ENCODE measurements at regions not wholly inside any gene's neighbourhood (a gene's known extent, or its start where the extent isn't known, plus 50 kb on each side); places are given as distances from the start of the nearest gene placed in this dataset.
"Not testable (repeated sequence)": the region's sequence is repeated elsewhere in the genome, so short reads cannot be mapped to it uniquely, and the experiment has no call there.

DNA sequence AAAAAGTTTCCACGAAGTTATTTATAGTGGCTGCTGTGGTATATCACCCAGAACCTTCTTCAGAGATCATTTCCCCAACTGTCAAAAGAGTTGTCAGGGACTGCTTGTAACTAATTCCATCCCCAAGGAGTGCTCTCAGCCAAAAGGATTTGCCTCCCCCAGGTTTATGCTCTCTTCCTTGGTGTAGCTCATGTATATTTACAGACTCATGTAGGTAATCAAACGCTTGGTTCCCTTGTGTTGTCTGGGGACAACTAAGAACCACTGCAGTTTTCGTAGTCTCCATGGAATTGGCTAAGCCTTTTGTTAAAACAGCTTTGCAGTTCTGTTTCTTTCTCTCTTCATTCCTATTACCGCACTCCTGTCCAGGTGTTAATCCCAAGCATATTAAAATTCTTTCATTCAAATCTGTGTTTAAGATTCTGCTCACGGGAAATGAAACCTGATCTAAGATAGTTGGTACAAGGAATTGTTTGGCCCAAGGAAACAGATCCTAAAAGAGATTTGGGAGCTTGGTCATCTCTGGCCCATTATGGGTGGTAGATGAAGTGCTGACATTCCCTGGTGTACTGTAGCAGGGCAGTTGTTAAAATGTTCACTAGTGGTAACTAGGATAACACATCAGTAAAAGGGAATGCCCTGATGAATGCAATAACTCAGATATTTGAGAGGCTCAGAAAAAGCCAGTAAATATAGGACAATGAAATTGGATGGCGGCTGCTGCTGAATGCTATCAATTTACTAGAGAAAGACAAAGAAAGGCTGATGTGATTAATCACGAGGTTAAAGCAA, 361.3 kb upstream of the GBE1 start:
- Histone ChIP-seq H3K9me3 (no peaks in the 10 kb centered on the region), H4K20me1 (no peaks in the 10 kb centered on the region), H3K4me2 (no peak overlapping the region; the same call in 1 of the 2 replicates), H3K9ac (no peak overlapping the region), H3K36me3 (no peaks in the 10 kb centered on the region), H3K4me1 (no peaks in the 10 kb centered on the region), H3K27ac (no peak overlapping the region), H3K4me3 (no peak overlapping the region), H3K27me3 (no peaks in the 10 kb centered on the region)
- TF ChIP-seq Cebpa-rat (IDR thresholded peaks at IDR 0.05): no peak

GRCh38 chr3:82114589-82114988, 353.1 kb upstream of the GBE1 start:
- TF ChIP-seq Cebpa-rat (IDR thresholded peaks at IDR 0.05): no peak

GRCh38 chr3:82110721-82111120, 349.3 kb upstream of the GBE1 start:
- H3K4me3 ChIP-seq, H3K4me2 ChIP-seq, H3K27me3 ChIP-seq, H3K27ac ChIP-seq, H4K20me1 ChIP-seq, H3K36me3 ChIP-seq, H3K4me1 ChIP-seq, H3K9ac ChIP-seq: not testable (repeated sequence)
- H3K9me3 ChIP-seq: peaks cover 21% of the 10 kb centered on the region

More at GRCh38 chr3:82114589-82114988, 353.1 kb upstream of the GBE1 start:
- no peak overlapping the region for H3K4me2 ChIP-seq
- no peaks in the 10 kb centered on the region for H3K4me1 ChIP-seq
- H3K27ac ChIP-seq: no peak overlapping the region
- peaks cover 21% of the 10 kb centered on the region for H3K9me3 ChIP-seq
- H3K9ac ChIP-seq: no peak overlapping the region
- no peaks in the 10 kb centered on the region for H4K20me1 ChIP-seq
- H3K36me3 ChIP-seq: no peaks in the 10 kb centered on the region
- no peaks in the 10 kb centered on the region for H3K27me3 ChIP-seq
- H3K4me3 ChIP-seq: no peak overlapping the region

GRCh38 chr3:82103241-82103640, 341.8 kb upstream of the GBE1 start:
- Histone ChIP-seq H3K27ac (no peak overlapping the region), H3K27me3 (no peaks in the 10 kb centered on the region), H3K4me1 (no peaks in the 10 kb centered on the region), H3K4me2 (no peak overlapping the region), H3K9ac (no peak overlapping the region), H3K9me3 (no peaks in the 10 kb centered on the region), H3K36me3 (no peaks in the 10 kb centered on the region), H4K20me1 (no peaks in the 10 kb centered on the region), H3K4me3 (no peak overlapping the region)
- TF ChIP-seq Cebpa-rat (IDR thresholded peaks at IDR 0.05): no peak

DNA sequence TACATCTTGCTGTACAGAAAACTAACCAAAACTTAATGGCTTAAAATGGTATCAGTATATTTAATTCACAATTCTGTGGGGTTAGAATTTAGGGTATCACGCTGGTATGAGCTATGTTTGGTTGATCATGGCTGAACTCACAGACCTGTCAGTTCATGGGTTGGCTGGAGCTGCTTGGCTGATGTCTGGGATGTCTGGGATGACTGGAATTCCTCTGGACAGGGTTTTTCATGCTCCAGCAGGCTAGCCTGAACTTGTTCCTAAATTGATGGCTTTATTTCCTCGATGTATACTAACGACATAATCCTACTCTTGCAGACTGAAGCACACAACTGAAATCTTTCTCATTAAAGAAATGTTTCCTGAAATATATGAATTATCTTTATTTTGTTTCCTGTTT, 338.9 kb upstream of the GBE1 start:
- Histone ChIP-seq H3K27me3 (no peaks in the 10 kb centered on the region), H3K27ac (no peak overlapping the region), H3K36me3 (no peaks in the 10 kb centered on the region), H3K4me3 (no peak overlapping the region), H3K4me1 (no peaks in the 10 kb centered on the region), H3K9ac (no peak overlapping the region), H4K20me1 (no peaks in the 10 kb centered on the region), H3K9me3 (no peaks in the 10 kb centered on the region), H3K4me2 (no peak overlapping the region)
- no peak for TF ChIP-seq Cebpa-rat (IDR thresholded peaks at IDR 0.05)

- H4K20me1 ChIP-seq: no peaks in the 10 kb centered on the region
- no peak for TF ChIP-seq Cebpa-rat (IDR thresholded peaks at IDR 0.05)
- H3K27ac ChIP-seq: no peak overlapping the region
Measured at GRCh38 chr3:82093641-82094040, 332.2 kb upstream of the GBE1 start.

GRCh38 chr3:82088749-82089148, 327.3 kb upstream of the GBE1 start:
- Histone ChIP-seq H3K27ac (no peak overlapping the region), H3K27me3 (no peaks in the 10 kb centered on the region), H3K9ac (no peak overlapping the region), H3K4me1 (peaks cover 10% of the 10 kb centered on the region; the same call in 1 of the 2 replicates), H3K4me3 (no peak overlapping the region), H3K9me3 (no peaks in the 10 kb centered on the region), H4K20me1 (no peaks in the 10 kb centered on the region), H3K36me3 (no peaks in the 10 kb centered on the region), H3K4me2 (no peak overlapping the region)
- TF ChIP-seq Cebpa-rat (IDR thresholded peaks at IDR 0.05): no peak

More at GRCh38 chr3:82093641-82094040, 332.2 kb upstream of the GBE1 start:
- Histone ChIP-seq H3K4me3 (no peak overlapping the region), H3K9me3 (no peaks in the 10 kb centered on the region), H3K9ac (no peak overlapping the region), H3K4me1 (peaks cover 4% of the 10 kb centered on the region; the same call in 1 of the 2 replicates), H3K4me2 (no peak overlapping the region), H3K27me3 (no peaks in the 10 kb centered on the region), H3K36me3 (no peaks in the 10 kb centered on the region)

- Histone ChIP-seq H3K9me3 (no peaks in the 10 kb centered on the region), H3K9ac (no peak overlapping the region), H3K4me2 (no peak overlapping the region), H3K4me3 (no peak overlapping the region), H3K36me3 (no peaks in the 10 kb centered on the region), H4K20me1 (no peaks in the 10 kb centered on the region), H3K27me3 (no peaks in the 10 kb centered on the region), H3K27ac (no peak overlapping the region), H3K4me1 (peaks cover 17% of the 10 kb centered on the region)
- no peak for TF ChIP-seq Cebpa-rat (IDR thresholded peaks at IDR 0.05)
Measured at GRCh38 chr3:82087958-82088357, 326.5 kb upstream of the GBE1 start.

- Histone ChIP-seq H3K36me3 (no peaks in the 10 kb centered on the region), H3K9ac (no peak overlapping the region), H3K27me3 (no peaks in the 10 kb centered on the region), H3K4me1 (peaks cover 26% of the 10 kb centered on the region), H4K20me1 (no peaks in the 10 kb centered on the region), H3K27ac (no peak overlapping the region), H3K9me3 (no peaks in the 10 kb centered on the region), H3K4me2 (0 out of 2 replicates have a peak overlapping the region, but pooled peaks have one; percentile 0), H3K4me3 (no peak overlapping the region)
- no peak for TF ChIP-seq Cebpa-rat (IDR thresholded peaks at IDR 0.05)
Measured at GRCh38 chr3:82085851-82086475, 324.5 kb upstream of the GBE1 start.

- H4K20me1 ChIP-seq: no peaks in the 10 kb centered on the region
- no peak overlapping the region for H3K4me2 ChIP-seq
- H3K27ac ChIP-seq: no peak overlapping the region
- H3K9ac ChIP-seq: no peak overlapping the region
- H3K27me3 ChIP-seq: no peaks in the 10 kb centered on the region
- TF ChIP-seq Cebpa-rat (IDR thresholded peaks at IDR 0.05): no peak
- peaks cover 32% of the 10 kb centered on the region for H3K4me1 ChIP-seq
- no peak overlapping the region for H3K4me3 ChIP-seq
- no peaks in the 10 kb centered on the region for H3K36me3 ChIP-seq
- no peaks in the 10 kb centered on the region for H3K9me3 ChIP-seq
Measured at GRCh38 chr3:82085356-82085755, 323.9 kb upstream of the GBE1 start.
